ENCODE measurements at regions not wholly inside any gene's neighbourhood (a gene's known extent, or its start where the extent isn't known, plus 50 kb on each side); places are given as distances from the start of the nearest gene placed in this dataset.

GRCh38 chr12:13786646-13787045 is 194.8 kb downstream of the GRIN2B start:
- Histone ChIP-seq H3K4me3 (replicated peaks in 1 of 2; ENCODE audit: low read depth in 1 of 2, low read length in 2 of 2) (no peak overlapping the region), H3K9me3 (ENCODE audit: control insufficient read depth in 1 of 2, insufficient read depth in 1 of 2, low read depth in 1 of 2, low read length in 2 of 2) (no peaks in the 10 kb centered on the region), H3K9ac (ENCODE audit: low read length) (no peak overlapping the region), H3K27ac (ENCODE audit: low read depth, low read length) (no peak overlapping the region), H3K79me2 (ENCODE audit: insufficient read depth, low read length) (no peaks in the 10 kb centered on the region), H3K27me3 (ENCODE audit: insufficient read depth, low read length) (no peaks in the 10 kb centered on the region), H3K36me3 (ENCODE audit: control insufficient read depth in 1 of 2, insufficient read depth in 2 of 2, low read length in 2 of 2) (no peaks in the 10 kb centered on the region), H3K4me1 (ENCODE audit: control insufficient read depth in 1 of 2, insufficient read depth in 2 of 2, low read length in 2 of 2) (no peaks in the 10 kb centered on the region), H3K9me2 (ENCODE audit: insufficient read depth) (no peaks in the 10 kb centered on the region), H3K4me2 (ENCODE audit: low read length) (no peak overlapping the region), H4K20me1 (ENCODE audit: insufficient read depth) (no peaks in the 10 kb centered on the region), H2AFZ (ENCODE audit: low read depth, low read length, poor library complexity, severe bottlenecking) (no peak overlapping the region)
- RAD21 ChIA-PET (ENCODE audit: low non-redundant PET in 1 of 2, low total read pairs in 2 of 2, uncharacterized antibody in 2 of 2, unreplicated experiment in 2 of 2) = no interaction called here
- POLR2A ChIA-PET = no interaction called here
- no TSS peak for BruUV-seq (replicated peaks)
- DNase-seq (ENCODE audit: low read depth, low spot score) (no peak), ATAC-seq (no peak)
- intact Hi-C loops (cut with micrococcal nuclease) = no loop called here
- CTCF ChIA-PET = no interaction called here
- TF ChIP-seq ZNF274 (IDR thresholded peaks at IDR 0.05; ENCODE audit: low read depth, low read length) (no peak), CTCF (IDR thresholded peaks at IDR 0.05 in 2 of 3, conservative IDR thresholded peaks at IDR 0.05 in 1 of 3; ENCODE audit: borderline replicate concordance in 1 of 3, insufficient read depth in 1 of 3, low read depth in 2 of 3, low read length in 2 of 3) (no peak), TCF7L2 (IDR thresholded peaks at IDR 0.05; ENCODE audit: borderline replicate concordance, extremely low read depth, insufficient read depth, insufficient read length) (no peak), SIN3A (IDR thresholded peaks at IDR 0.05; ENCODE audit: low read depth) (no peak), CEBPB (IDR thresholded peaks at IDR 0.05; ENCODE audit: low read depth) (no peak), YY1 (IDR thresholded peaks at IDR 0.05; ENCODE audit: extremely low read depth, insufficient replicate concordance, low read depth, low read length) (no peak), POLR2AphosphoS5 (IDR thresholded peaks at IDR 0.05; ENCODE audit: low read depth, low read length) (no peak), CBX3 (IDR thresholded peaks at IDR 0.05; ENCODE audit: low read depth) (no peak), FOSL1 (IDR thresholded peaks at IDR 0.05; ENCODE audit: low read depth) (no peak), ATF3 (IDR thresholded peaks at IDR 0.05) (no peak), ZBTB33 (IDR thresholded peaks at IDR 0.05; ENCODE audit: extremely low read depth, insufficient replicate concordance, low read length) (no peak), ZFX (IDR thresholded peaks at IDR 0.05) (no peak), REST (IDR thresholded peaks at IDR 0.05; ENCODE audit: low read depth) (no peak), ELF1 (IDR thresholded peaks at IDR 0.05; ENCODE audit: borderline replicate concordance, low read depth) (no peak), POLR2A (IDR thresholded peaks at IDR 0.05; ENCODE audit: borderline replicate concordance, extremely low read depth, insufficient read depth, insufficient read length) (no peak), EZH2 (IDR thresholded peaks at IDR 0.05) (no peak)

Data from HCT116 (cell line).